ENCODE measurements at regions not wholly inside any gene's neighbourhood (a gene's known extent, or its start where the extent isn't known, plus 50 kb on each side); places are given as distances from the start of the nearest gene placed in this dataset.

DNA sequence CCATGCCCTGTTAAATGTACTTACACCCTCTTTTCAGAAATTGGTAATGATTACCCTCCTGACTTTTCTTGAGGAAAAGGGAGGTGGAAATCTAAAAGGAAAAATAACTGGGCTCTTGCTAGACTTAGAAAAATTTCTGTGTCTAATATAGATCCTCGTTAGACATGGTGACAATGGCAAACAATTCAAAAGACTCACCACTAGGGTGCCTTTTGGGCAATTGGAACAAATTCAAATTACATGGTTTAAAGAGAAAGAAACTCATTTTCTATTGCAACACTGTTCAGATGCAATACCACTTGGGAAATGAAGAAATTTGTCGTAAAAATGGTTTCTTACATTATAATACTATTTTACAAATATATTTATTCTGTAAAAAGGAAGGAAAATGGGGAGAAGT, 950.1 kb downstream of the GRM8 start:
- ATAC-seq (ENCODE audit: low FRiP score) = no peak
- TF ChIP-seq CTCF (IDR thresholded peaks at IDR 0.05) = no peak
- DNase-seq (ENCODE audit: low spot score) = no peak

DNA sequence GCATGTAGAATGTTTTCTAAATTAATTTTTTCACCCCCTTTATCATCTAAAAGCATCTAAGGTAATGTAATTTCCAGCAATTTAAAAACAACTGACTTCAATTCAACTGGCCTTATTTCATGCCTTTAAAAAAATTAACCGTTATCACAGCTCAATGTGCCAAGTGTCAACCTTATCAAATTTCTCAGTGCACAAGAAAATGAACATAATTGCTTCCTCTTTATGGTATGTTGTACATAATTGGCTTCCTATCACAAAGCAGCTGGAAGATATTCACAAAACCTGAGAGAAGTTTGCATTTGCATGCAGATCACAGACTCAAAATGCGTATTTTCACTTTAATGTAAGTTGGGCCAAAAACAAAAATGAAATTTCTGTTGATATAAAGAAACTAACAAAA, 966.4 kb downstream of the GRM8 start:
- TF ChIP-seq CTCF (IDR thresholded peaks at IDR 0.05) = no peak
- no peak for DNase-seq (ENCODE audit: low spot score)
- ATAC-seq (ENCODE audit: low FRiP score) = no peak

DNA sequence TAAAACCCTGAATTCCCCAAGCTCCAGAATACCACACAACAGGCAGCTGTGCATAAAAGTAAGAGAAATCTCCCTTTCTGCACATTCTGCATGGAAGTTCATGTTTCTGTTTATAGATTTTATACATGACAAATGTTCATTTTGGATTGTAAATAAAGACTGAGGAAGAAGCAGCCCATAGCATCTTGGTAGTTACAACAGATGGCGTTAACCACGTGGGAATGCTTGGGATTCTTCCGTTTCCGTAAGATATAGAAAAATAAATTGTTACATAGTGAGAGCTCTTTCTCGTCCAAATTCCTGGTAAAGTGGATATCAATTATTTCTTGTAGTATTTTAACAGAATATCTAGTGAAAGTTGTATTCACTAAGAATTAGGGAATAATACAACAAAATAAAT, 1016.5 kb downstream of the GRM8 start:
- ATAC-seq (ENCODE audit: low FRiP score) = no peak

DNA sequence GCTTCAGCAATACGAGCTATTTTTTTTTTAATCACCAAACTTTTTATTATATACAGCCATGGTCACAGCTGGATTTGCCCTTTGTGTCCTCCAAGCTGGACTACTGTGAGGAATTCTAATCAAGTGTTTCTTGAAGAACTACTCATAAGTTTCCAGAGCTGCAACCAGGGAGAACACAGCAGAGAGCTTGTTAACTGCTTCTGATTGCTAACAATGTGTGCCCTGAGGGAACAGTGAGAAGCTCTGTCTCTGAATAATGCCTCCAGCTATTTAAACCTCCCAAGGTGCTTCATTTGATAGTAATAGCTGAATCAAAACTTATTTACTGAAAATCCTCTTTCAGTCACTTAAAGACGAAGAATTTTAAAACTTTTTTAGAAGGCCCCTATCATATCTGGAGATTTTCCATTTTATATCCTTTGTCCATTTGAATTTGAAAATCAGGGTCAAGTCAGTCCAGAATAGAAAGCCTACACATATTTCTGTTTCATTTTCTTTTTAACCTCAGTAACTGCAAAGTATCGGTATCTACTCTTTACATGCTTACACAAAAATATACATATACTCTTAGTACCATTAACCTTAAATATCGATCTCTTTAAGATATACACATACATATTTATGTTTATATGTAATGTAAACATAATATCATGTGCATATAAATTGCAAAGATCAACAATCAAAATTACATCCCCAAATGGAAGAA, 1024.2 kb downstream of the GRM8 start:
- no peak for TF ChIP-seq CTCF (IDR thresholded peaks at IDR 0.05)
- ATAC-seq (ENCODE audit: low FRiP score) (no peak), DNase-seq (ENCODE audit: low spot score) (no peak)

More for the DNA sequence above, 1016.5 kb downstream of the GRM8 start:
- TF ChIP-seq CTCF (IDR thresholded peaks at IDR 0.05) = no peak
- no peak for DNase-seq (ENCODE audit: low spot score)

DNA sequence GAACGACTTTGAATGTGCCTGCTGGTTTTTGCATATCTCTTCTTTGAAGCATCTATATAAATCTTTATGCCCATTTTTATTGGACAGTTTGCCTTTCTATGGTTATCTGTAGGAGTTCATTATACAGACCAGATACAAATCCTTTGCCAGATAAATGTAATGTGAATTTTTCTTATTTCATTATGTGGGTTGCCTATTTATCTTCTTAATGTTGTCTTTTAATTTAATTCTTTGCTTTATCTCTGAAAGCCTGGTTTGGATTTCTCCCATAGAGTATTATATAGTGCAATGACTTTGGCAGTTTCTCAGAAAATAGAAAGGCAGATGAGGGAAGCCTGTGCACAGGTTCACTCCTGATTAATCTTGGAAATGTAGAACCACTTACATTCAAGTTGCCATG, 1025.1 kb downstream of the GRM8 start:
- ATAC-seq (ENCODE audit: low FRiP score) (no peak), DNase-seq (ENCODE audit: low spot score) (no peak)
- no peak for TF ChIP-seq CTCF (IDR thresholded peaks at IDR 0.05)

DNA sequence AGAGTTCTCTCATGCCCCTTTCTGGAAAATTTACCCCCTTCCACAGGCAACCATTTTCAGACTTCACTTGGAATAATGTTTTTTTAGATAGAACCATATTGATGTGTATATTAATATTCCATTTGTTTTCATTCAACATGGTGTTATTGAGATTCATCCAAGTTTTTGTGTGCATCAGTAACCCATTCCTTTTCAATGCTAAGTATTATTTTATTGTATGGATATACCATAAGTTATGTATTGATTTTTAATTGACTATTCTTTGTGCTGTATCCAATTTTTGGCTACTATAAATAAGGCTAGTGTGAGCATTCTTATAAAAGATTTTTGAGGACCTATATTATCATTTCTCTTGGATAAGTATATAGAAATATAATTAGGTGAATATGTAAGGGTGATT, 1025.7 kb downstream of the GRM8 start:
- DNase-seq (ENCODE audit: low spot score) (no peak), ATAC-seq (ENCODE audit: low FRiP score) (no peak)
- TF ChIP-seq CTCF (IDR thresholded peaks at IDR 0.05) = no peak

- TF ChIP-seq CTCF (IDR thresholded peaks at IDR 0.05) = no peak
- no peak for DNase-seq (ENCODE audit: low spot score)
- no peak for ATAC-seq (ENCODE audit: low FRiP score)
Observed at GRCh38 chr7:126223729-126224128, 1029.0 kb downstream of the GRM8 start.

Data from omental fat pad (tissue), 3 donors.